ENCODE measurements at regions not wholly inside any gene's neighbourhood (a gene's known extent, or its start where the extent isn't known, plus 50 kb on each side); places are given as distances from the start of the nearest gene placed in this dataset.
"Not testable (repeated sequence)": the region's sequence is repeated elsewhere in the genome, so short reads cannot be mapped to it uniquely, and the experiment has no call there.

DNA sequence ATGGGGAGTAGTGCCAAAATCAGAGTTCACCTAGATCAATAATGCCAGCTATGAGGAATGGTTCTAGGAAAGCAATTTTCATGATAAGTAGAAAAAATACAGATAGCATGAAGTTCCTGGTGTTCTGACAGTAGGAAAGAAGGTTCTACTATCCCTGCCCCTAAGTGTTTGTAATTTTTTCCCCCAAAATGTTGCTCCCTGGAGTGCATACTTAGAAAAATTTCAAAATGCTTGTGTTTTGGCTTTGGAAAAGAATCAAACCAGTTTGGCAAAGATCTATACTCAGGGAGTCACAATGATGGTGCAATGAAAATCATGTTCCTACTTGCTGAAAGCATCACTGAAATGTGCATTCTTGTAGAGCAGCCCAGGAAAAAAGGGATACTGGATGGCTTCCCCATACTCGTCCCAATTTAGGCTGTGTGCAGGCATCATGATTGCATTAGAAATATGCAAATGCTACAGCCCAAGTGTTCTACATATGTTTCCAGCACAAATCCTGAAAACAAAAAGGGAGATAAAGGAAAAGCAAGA lies 74.7 kb downstream of the LPAR4 start:
- H4K20me1 ChIP-seq (ENCODE audit: insufficient read depth, low read depth, low read length): no peaks in the 10 kb centered on the region
- no peak overlapping the region for H3K9ac ChIP-seq (ENCODE audit: low read length)
- no peak overlapping the region for H3K4me2 ChIP-seq (ENCODE audit: low read depth, low read length, poor library complexity, severe bottlenecking)
- no peak for DNase-seq
- H3K27ac ChIP-seq (ENCODE audit: low read length): no peak overlapping the region
- H3K79me2 ChIP-seq (ENCODE audit: low read length): no peaks in the 10 kb centered on the region
- no peak overlapping the region for H2AFZ ChIP-seq (ENCODE audit: low read length)
- H3K9me2 ChIP-seq (replicated peaks; ENCODE audit: insufficient read depth, low read length): no peaks in the 10 kb centered on the region
- H3K4me3 ChIP-seq (ENCODE audit: low read length): no peak overlapping the region
- H3K9me3 ChIP-seq (ENCODE audit: low read length): peaks cover 18% of the 10 kb centered on the region
- no peaks in the 10 kb centered on the region for H3K27me3 ChIP-seq (ENCODE audit: low read length)
- no peaks in the 10 kb centered on the region for H3K4me1 ChIP-seq (ENCODE audit: low read length)
- H3K36me3 ChIP-seq (ENCODE audit: insufficient read depth, low read length): no peaks in the 10 kb centered on the region

DNA sequence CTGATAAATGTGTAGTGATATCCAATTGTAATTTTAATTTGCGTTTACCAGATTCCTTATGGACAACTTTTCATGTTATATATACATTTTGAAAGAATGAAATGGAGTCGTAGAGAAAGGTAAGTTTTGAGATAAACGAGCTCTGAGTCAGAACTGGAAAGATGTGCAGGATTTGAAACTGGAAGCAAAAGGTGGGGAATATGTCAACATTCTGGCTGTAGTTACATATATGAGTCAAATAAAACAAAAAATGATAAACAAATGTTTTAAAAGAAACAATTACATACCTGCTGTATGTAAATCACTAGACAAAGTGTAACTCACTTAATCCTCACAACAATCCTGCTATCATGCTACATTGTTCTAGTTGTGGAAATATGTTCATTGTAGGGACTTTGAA lies 84.0 kb downstream of the LPAR4 start:
- no peak overlapping the region for H3K4me2 ChIP-seq (ENCODE audit: low read depth, low read length, poor library complexity, severe bottlenecking)
- no peaks in the 10 kb centered on the region for H3K79me2 ChIP-seq (ENCODE audit: low read length)
- H3K4me1 ChIP-seq (ENCODE audit: low read length): no peaks in the 10 kb centered on the region
- no peak overlapping the region for H3K9ac ChIP-seq (ENCODE audit: low read length)
- no peak overlapping the region for H3K27ac ChIP-seq (ENCODE audit: low read length)
- H2AFZ ChIP-seq (ENCODE audit: low read length): no peak overlapping the region
- no peaks in the 10 kb centered on the region for H3K27me3 ChIP-seq (ENCODE audit: low read length)
- H4K20me1 ChIP-seq (ENCODE audit: insufficient read depth, low read depth, low read length): no peaks in the 10 kb centered on the region
- H3K9me3 ChIP-seq (ENCODE audit: low read length): peaks cover 18% of the 10 kb centered on the region
- no peaks in the 10 kb centered on the region for H3K36me3 ChIP-seq (ENCODE audit: insufficient read depth, low read length)
- no peak for DNase-seq
- no peaks in the 10 kb centered on the region for H3K9me2 ChIP-seq (replicated peaks; ENCODE audit: insufficient read depth, low read length)
- no peak overlapping the region for H3K4me3 ChIP-seq (ENCODE audit: low read length)

DNA sequence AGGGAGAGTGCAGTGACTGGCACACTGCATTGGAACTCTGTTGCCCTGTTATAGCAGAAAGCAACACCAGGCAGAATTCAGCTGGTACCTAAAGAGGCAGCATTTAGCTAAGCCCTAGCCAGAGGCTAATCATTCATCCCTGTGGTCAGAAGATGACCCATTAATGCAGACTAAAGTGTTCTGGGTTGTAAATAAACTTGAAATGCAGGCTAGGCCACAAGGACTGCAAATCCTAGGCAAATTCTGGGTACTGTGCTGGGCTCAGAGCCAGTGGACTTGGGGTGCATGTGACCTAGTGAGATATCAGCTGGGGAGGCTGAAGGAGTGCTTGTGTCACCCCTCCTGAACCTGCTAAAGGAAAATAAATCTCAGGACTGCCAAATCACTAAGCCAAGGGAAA lies 91.2 kb downstream of the LPAR4 start:
- H3K79me2 ChIP-seq (ENCODE audit: low read length): no peaks in the 10 kb centered on the region
- no peak overlapping the region for H3K27ac ChIP-seq (ENCODE audit: low read length)
- peaks cover 9% of the 10 kb centered on the region for H3K9me3 ChIP-seq (ENCODE audit: low read length)
- no peaks in the 10 kb centered on the region for H3K9me2 ChIP-seq (replicated peaks; ENCODE audit: insufficient read depth, low read length)
- no peaks in the 10 kb centered on the region for H3K27me3 ChIP-seq (ENCODE audit: low read length)
- H3K36me3 ChIP-seq (ENCODE audit: insufficient read depth, low read length): no peaks in the 10 kb centered on the region
- H2AFZ ChIP-seq (ENCODE audit: low read length): no peak overlapping the region
- DNase-seq: no peak
- H3K9ac ChIP-seq (ENCODE audit: low read length): no peak overlapping the region
- no peak overlapping the region for H3K4me2 ChIP-seq (ENCODE audit: low read depth, low read length, poor library complexity, severe bottlenecking)
- no peaks in the 10 kb centered on the region for H4K20me1 ChIP-seq (ENCODE audit: insufficient read depth, low read depth, low read length)
- no peaks in the 10 kb centered on the region for H3K4me1 ChIP-seq (ENCODE audit: low read length)
- no peak overlapping the region for H3K4me3 ChIP-seq (ENCODE audit: low read length)

DNA sequence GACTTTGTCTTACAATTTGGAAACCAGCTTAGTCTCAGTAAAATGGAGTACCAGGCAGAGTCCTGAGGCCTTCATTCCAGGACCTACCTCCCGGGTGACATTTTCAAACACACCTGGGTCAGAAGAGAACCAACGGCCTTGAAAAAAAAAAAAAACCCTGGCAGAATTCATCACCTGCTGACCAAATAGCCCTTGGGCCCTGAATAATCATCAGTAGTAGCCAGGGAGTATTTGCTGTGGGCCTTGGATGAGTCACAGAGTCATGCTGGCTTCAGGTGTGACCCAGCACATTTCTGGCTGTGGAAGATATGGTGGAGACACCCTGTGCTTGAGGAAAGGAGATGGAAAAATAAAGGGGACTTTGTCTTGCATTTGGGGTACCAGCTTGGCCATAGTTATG lies 92.2 kb downstream of the LPAR4 start:
- no peak overlapping the region for H3K27ac ChIP-seq (ENCODE audit: low read length)
- no peak overlapping the region for H3K4me3 ChIP-seq (ENCODE audit: low read length)
- no peaks in the 10 kb centered on the region for H3K27me3 ChIP-seq (ENCODE audit: low read length)
- H3K4me2 ChIP-seq (ENCODE audit: low read depth, low read length, poor library complexity, severe bottlenecking): no peak overlapping the region
- no peak overlapping the region for H3K9ac ChIP-seq (ENCODE audit: low read length)
- no peaks in the 10 kb centered on the region for H3K79me2 ChIP-seq (ENCODE audit: low read length)
- H4K20me1 ChIP-seq (ENCODE audit: insufficient read depth, low read depth, low read length): no peaks in the 10 kb centered on the region
- H3K36me3 ChIP-seq (ENCODE audit: insufficient read depth, low read length): no peaks in the 10 kb centered on the region
- H3K9me2 ChIP-seq (replicated peaks; ENCODE audit: insufficient read depth, low read length): no peaks in the 10 kb centered on the region
- no peak overlapping the region for H2AFZ ChIP-seq (ENCODE audit: low read length)
- no peaks in the 10 kb centered on the region for H3K4me1 ChIP-seq (ENCODE audit: low read length)
- no peak for DNase-seq
- peaks cover 8% of the 10 kb centered on the region for H3K9me3 ChIP-seq (ENCODE audit: low read length)

DNA sequence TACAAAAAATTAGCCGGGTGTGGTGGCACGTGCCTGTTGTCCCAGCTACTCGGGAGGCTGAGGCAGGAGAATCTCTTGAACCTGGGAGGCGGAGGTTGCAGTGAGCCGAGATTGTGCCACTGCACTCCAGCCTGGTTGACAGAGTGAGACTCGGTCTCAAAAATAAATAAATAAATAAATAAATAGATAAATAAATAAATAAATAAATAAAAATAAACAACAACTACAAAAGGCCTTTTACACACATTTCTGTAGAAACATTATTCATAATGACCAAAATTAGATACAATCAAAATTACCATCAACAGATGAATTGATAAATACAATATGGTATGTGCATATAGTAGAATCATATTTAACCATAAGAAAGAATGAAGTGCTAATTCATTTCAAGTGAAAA lies 96.7 kb downstream of the LPAR4 start:
- not testable (repeated sequence) for H3K27ac ChIP-seq (ENCODE audit: low read length); H3K4me2 ChIP-seq (ENCODE audit: low read depth, low read length, poor library complexity, severe bottlenecking); H3K4me3 ChIP-seq (ENCODE audit: low read length); H3K9ac ChIP-seq (ENCODE audit: low read length); H3K27me3 ChIP-seq (ENCODE audit: low read length); H3K9me2 ChIP-seq (replicated peaks; ENCODE audit: insufficient read depth, low read length); DNase-seq; H3K36me3 ChIP-seq (ENCODE audit: insufficient read depth, low read length); H3K9me3 ChIP-seq (ENCODE audit: low read length); H4K20me1 ChIP-seq (ENCODE audit: insufficient read depth, low read depth, low read length); H3K4me1 ChIP-seq (ENCODE audit: low read length); H3K79me2 ChIP-seq (ENCODE audit: low read length); H2AFZ ChIP-seq (ENCODE audit: low read length)

DNA sequence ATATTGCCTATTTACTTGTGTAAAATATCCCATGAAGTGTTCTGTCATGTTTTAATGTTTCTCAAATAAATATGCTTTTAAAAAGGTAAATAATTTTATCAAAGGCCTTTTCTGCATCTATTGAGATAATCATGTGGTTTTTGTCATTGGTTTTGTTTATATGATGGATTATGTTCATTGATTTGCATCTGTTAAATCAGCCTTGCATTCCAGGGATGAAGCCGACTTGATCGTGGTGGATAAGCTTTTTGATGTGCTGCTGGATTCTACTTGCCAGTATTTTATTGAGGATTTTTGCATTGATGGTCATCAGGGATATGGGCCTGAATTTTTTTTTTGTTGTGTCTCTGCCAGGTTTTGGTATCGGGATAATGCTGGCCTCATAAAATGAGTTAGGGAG lies 63.9 kb upstream of the P2RY10 start:
- H4K20me1 ChIP-seq (ENCODE audit: insufficient read depth, low read depth, low read length); H3K36me3 ChIP-seq (ENCODE audit: insufficient read depth, low read length); H3K27me3 ChIP-seq (ENCODE audit: low read length); H2AFZ ChIP-seq (ENCODE audit: low read length); H3K9me2 ChIP-seq (replicated peaks; ENCODE audit: insufficient read depth, low read length); H3K4me3 ChIP-seq (ENCODE audit: low read length); H3K79me2 ChIP-seq (ENCODE audit: low read length); H3K9me3 ChIP-seq (ENCODE audit: low read length); H3K27ac ChIP-seq (ENCODE audit: low read length); H3K4me1 ChIP-seq (ENCODE audit: low read length); DNase-seq; H3K4me2 ChIP-seq (ENCODE audit: low read depth, low read length, poor library complexity, severe bottlenecking); H3K9ac ChIP-seq (ENCODE audit: low read length): not testable (repeated sequence)

DNA sequence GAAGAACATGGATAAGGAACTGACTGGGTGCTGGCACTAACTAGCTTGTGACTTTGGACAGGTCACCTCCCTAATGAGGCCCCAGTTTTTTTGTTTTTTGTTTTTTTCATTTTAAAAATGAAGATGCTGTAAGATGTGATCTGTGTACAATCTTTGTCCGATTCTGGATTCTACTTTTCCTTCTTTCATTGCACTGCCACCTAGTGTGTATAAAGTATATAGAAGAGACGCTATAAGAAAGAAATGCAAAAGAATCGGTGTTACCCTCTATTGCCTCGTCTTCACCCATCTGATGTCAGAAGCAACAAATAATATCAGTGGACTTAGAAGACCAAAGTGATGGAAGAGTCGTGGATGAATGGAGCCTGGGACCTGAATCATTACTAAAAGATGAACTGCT lies 58.6 kb upstream of the P2RY10 start:
- no peaks in the 10 kb centered on the region for H3K4me1 ChIP-seq (ENCODE audit: low read length)

More for the DNA sequence above, 58.6 kb upstream of the P2RY10 start:
- no peak overlapping the region for H3K27ac ChIP-seq (ENCODE audit: low read length)
- no peak overlapping the region for H3K4me2 ChIP-seq (ENCODE audit: low read depth, low read length, poor library complexity, severe bottlenecking)
- H3K27me3 ChIP-seq (ENCODE audit: low read length): no peaks in the 10 kb centered on the region
- peak; percentile 43 for DNase-seq
- no peaks in the 10 kb centered on the region for H4K20me1 ChIP-seq (ENCODE audit: insufficient read depth, low read depth, low read length)
- no peak overlapping the region for H3K4me3 ChIP-seq (ENCODE audit: low read length)
- H3K9ac ChIP-seq (ENCODE audit: low read length): no peak overlapping the region
- no peaks in the 10 kb centered on the region for H3K36me3 ChIP-seq (ENCODE audit: insufficient read depth, low read length)
- peaks cover 4% of the 10 kb centered on the region; the same call in 1 of the 2 replicates for H3K9me3 ChIP-seq (ENCODE audit: low read length)
- no peaks in the 10 kb centered on the region for H3K9me2 ChIP-seq (replicated peaks; ENCODE audit: insufficient read depth, low read length)
- H2AFZ ChIP-seq (ENCODE audit: low read length): no peak overlapping the region
- H3K79me2 ChIP-seq (ENCODE audit: low read length): no peaks in the 10 kb centered on the region

Data from Karpas-422 (cell line).